GM18499 (cell line): ENCODE measurements at regions not wholly inside any gene's neighbourhood (a gene's known extent, or its start where the extent isn't known, plus 50 kb on each side); places are given as distances from the start of the nearest gene placed in this dataset.
"Not testable (repeated sequence)": the region's sequence is repeated elsewhere in the genome, so short reads cannot be mapped to it uniquely, and the experiment has no call there.

Source experiments
- ATAC-seq: cut with Tn5 transposase; IDR thresholded peaks from one replicate; pipeline ENCODE4 v1.9.1; 2021; ENCODE audit warnings: moderate number of reproducible peaks; ENCODE audit not compliant: insufficient read depth, unreplicated experiment

DNA sequence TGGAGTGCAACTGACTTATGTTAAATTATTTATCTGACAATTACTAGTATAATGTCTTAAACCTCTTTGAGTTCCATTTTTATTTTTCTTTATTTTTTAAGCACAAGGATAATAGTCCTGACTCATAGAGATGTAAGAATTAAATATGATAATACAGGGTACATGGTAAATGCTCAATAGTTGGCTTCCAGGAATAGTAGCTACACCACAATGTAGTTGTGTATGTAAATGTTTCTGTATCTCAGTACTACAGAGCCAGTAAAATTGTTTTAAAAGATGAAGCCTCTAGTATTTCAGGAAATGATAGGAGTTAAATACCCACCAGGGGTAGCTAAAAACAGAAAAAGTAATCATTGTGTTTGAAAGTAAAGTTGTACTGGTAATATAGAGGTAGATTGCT, 487.4 kb upstream of the IRAK1BP1 start:
- no peak for ATAC-seq

- no peak for ATAC-seq
Measured at GRCh38 chr6:78380541-78380940, 486.8 kb upstream of the IRAK1BP1 start.

DNA sequence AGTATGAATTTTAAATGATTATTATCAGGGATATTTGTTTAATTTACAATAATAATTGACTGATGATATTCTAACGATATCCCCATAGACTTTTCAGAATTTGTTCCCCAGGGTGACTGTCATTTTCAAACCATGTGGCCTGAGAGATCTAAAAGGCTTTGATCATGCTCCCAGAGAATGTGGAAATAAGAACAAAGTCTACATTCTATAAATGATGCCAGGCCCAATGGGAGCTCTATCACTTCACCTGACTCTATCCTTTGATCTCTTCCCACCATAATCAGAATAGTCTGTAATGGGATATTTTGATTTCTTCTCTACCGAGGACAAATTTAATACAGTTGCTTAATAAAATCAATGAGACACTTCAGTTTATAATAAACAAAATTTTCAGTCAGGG, 483.4 kb upstream of the IRAK1BP1 start:
- ATAC-seq: no peak

DNA sequence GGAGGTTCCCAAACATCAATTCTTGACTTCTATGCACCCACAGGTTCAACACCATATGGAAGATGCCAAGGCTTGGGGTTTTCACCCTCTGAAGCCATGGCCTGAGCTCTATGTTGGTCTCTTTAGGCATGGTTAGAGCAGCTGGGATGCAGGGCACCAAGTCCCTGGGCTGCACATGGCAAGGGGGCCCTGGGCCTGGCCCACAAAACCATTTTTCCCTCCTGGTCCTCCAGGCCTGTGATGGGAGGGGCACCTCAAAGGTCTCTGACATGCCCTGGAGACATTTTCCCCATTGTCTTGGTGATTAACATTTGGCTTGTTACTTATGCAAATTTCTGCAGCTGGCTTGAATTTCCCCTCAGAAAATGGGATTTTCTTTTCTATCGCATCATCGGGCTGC, 480.5 kb upstream of the IRAK1BP1 start:
- not testable (repeated sequence) for ATAC-seq

GRCh38 chr6:78390066-78390465, 477.3 kb upstream of the IRAK1BP1 start:
- no peak for ATAC-seq

GRCh38 chr6:78397499-78397898, 469.9 kb upstream of the IRAK1BP1 start:
- no peak for ATAC-seq

- ATAC-seq: no peak
Measured at GRCh38 chr6:78398292-78398691, 469.1 kb upstream of the IRAK1BP1 start.

GRCh38 chr6:78400076-78400475, 467.3 kb upstream of the IRAK1BP1 start:
- no peak for ATAC-seq

DNA sequence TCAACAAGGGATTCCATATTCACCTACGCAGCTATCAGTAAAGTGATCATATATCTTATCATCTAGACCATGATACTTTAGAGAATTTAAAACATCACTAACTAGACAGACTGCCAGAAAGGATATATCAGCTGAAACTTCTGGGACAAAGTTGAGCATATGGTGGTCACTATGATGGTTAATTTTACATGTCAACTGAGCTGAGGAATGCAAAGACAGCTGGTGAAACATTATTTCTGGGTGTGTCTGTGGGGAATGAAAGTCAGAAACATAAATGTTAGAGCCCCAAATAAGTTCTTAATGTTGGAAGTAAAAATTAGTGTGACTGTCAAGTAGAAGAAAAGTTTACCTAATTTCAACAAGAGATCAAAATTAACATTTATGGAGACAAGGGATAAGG, 440.0 kb upstream of the IRAK1BP1 start:
- no peak for ATAC-seq

DNA sequence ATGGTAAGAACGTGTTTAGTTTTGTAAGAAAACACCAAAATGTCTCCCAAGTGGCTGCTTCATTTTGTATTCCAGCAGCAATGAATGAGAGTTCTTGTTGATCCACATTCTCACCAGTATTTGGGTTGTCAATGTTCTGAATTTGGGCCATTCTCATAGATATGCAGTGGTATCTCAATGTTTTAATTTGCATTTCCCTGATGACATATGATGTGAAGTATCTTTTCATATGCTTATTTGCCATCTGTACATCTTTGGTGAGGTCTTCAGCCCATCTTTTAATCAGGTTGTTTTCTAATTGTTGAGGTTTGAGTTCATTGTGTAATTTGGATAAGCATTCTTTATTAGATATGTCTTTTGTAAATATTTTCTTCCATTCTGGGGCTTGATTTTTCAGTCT, 436.8 kb upstream of the IRAK1BP1 start:
- ATAC-seq: no peak

- ATAC-seq: no peak
Measured at GRCh38 chr6:78435671-78436070, 431.7 kb upstream of the IRAK1BP1 start.

- ATAC-seq: no peak
Measured at GRCh38 chr6:78436335-78436734, 431.0 kb upstream of the IRAK1BP1 start.

DNA sequence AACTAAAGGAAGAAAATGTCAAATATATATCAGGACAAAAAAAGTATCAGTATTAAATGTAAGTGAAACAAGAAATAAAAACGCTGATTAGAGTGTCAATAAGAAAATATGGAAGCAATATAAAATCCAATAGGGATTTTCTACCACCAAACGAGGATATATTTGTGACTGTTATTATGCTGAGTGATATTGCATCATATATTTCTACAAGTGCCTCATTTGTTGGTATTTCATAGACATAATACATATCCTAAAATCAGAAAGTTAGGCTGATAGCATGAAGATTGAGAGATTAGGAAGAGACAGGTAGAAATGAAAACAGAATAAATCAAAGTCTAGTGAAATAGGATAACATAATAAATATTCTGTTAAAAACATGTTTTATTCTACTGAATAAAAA, 429.2 kb upstream of the IRAK1BP1 start:
- ATAC-seq: no peak

- no peak for ATAC-seq
Measured at GRCh38 chr6:78460711-78461110, 406.6 kb upstream of the IRAK1BP1 start.

GRCh38 chr6:78462728-78463127, 404.6 kb upstream of the IRAK1BP1 start:
- ATAC-seq: no peak

GRCh38 chr6:78465059-78465634, 402.2 kb upstream of the IRAK1BP1 start:
- no peak for ATAC-seq

DNA sequence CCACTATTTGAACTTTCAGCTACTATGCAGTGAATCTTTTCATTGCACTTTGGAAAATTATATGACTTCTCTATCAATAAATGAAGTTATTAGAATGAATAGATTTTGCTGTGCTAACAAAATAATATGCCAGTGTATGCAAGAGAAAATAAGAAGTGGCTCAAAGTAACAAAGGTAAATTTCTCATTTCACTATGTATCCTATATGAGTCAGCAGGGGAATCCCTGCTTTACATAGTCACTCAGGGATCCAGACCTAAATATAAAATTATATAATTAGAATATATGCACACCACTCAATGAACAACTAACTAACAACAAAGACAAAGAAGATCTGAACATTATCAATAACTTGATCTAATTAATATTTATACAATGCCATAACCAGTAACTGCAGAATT, 390.8 kb upstream of the IRAK1BP1 start:
- ATAC-seq: no peak

GRCh38 chr6:78482801-78483552, 384.4 kb upstream of the IRAK1BP1 start:
- no peak for ATAC-seq

GRCh38 chr6:78483553-78484197, 383.7 kb upstream of the IRAK1BP1 start:
- ATAC-seq: no peak

DNA sequence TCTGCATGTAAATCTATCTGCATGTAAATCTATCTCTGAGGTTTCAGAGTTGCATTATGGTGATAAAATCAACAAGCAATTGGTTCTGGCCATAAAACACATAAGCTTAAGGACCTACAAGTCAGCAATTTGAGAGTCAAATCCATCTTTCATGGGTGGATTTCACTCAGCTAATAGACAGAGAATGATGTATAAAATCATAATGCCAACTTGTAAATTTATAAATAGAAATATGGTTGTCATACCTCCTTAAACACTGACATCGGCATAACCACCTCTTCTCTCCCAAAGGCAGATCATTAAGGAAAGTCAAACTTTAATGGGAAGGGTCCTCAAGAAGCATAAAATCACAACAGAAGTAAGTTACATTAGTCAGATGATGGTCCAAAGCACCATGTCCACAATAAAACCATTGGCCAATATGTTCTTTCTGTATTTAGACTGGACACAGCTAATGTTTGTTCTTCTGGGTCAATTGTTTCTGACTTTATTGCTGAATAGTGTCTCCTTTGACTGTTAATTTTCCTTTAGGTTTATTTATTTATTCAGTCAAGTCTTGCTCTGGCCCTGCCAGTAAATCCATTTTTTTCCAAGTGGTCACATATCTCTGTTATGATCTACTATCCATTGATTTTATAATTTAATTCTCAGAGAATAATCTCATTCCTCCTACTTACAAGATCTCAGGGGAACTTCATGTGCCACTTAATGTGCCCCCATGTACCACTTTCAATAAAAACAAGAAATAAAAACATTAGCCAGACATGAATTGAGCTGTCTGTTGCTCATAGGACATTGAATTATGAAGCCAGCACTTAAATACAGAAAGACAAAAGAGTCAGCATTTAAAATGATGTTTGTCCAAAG, 382.9 kb upstream of the IRAK1BP1 start:
- no peak for ATAC-seq

- ATAC-seq: no peak
Measured at GRCh38 chr6:78487401-78487800, 379.9 kb upstream of the IRAK1BP1 start.
